H54 (cell line): ENCODE measurements at regions not wholly inside any gene's neighbourhood (a gene's known extent, or its start where the extent isn't known, plus 50 kb on each side); places are given as distances from the start of the nearest gene placed in this dataset.

Experiments
- DNase-seq: peaks from one replicate; pipeline ENCODE4 v3.0.0; 2011; ENCODE audit warnings: low spot score, mixed read lengths; ENCODE audit not compliant: insufficient read length
- FAIRE-seq: peaks from 3 replicates; lab custom pipeline; 2011; peaks lifted over from hg19 to GRCh38; lab: Jason Lieb, UNC
- POLR2A ChIP-seq: IDR thresholded peaks from 2 replicates; pipeline ENCODE4 v1.6.1; 2011; ENCODE audit warnings: low read depth, mild to moderate bottlenecking, low read length

GRCh38 chr16:49055824-49056545 is 225.7 kb downstream of the CBLN1 start:
- FAIRE-seq (no peak), DNase-seq (no peak)
- TF ChIP-seq POLR2A = no peak

- no peak for DNase-seq
- FAIRE-seq = no peak
- TF ChIP-seq POLR2A = no peak
Measured at GRCh38 chr16:49055291-49055690, 226.3 kb downstream of the CBLN1 start.

- DNase-seq (no peak), FAIRE-seq (no peak)
- no peak for TF ChIP-seq POLR2A
Measured at GRCh38 chr16:49054606-49055005, 227.0 kb downstream of the CBLN1 start.

GRCh38 chr16:49052846-49053245 is 228.8 kb downstream of the CBLN1 start:
- DNase-seq (no peak), FAIRE-seq (no peak)
- TF ChIP-seq POLR2A = no peak

- FAIRE-seq (no peak), DNase-seq (no peak)
- TF ChIP-seq POLR2A = no peak
Measured at GRCh38 chr16:49051576-49051975, 230.1 kb downstream of the CBLN1 start.

- FAIRE-seq = no peak
- no peak for TF ChIP-seq POLR2A
- no peak for DNase-seq
Measured at GRCh38 chr16:49050607-49051006, 231.0 kb downstream of the CBLN1 start.

- DNase-seq = no peak
- TF ChIP-seq POLR2A = no peak
- no peak for FAIRE-seq
Measured at GRCh38 chr16:49049644-49050043, 232.0 kb downstream of the CBLN1 start.

GRCh38 chr16:49049191-49049590 is 232.4 kb downstream of the CBLN1 start:
- DNase-seq (no peak), FAIRE-seq (no peak)
- TF ChIP-seq POLR2A = no peak

GRCh38 chr16:49048557-49048956 is 233.1 kb downstream of the CBLN1 start:
- no peak for TF ChIP-seq POLR2A
- peak; percentile 91 for FAIRE-seq

GRCh38 chr16:49036126-49036525 is 245.5 kb downstream of the CBLN1 start:
- DNase-seq = no peak
- TF ChIP-seq POLR2A = no peak
- no peak for FAIRE-seq

More at GRCh38 chr16:49048557-49048956, 233.1 kb downstream of the CBLN1 start:
- peak; percentile 45 for DNase-seq

- FAIRE-seq (no peak), DNase-seq (no peak)
- TF ChIP-seq POLR2A = no peak
Measured at GRCh38 chr16:49027420-49027819, 254.2 kb downstream of the CBLN1 start.

GRCh38 chr16:49026566-49027181 is 255.0 kb downstream of the CBLN1 start:
- TF ChIP-seq POLR2A = no peak
- no peak for DNase-seq
- FAIRE-seq = no peak

- FAIRE-seq = no peak
- TF ChIP-seq POLR2A = no peak
- no peak for DNase-seq
Measured at GRCh38 chr16:49024896-49025295, 256.7 kb downstream of the CBLN1 start.

- FAIRE-seq = no peak
- TF ChIP-seq POLR2A = no peak
Measured at GRCh38 chr16:49024016-49024415, 257.6 kb downstream of the CBLN1 start.

GRCh38 chr16:49023050-49023449 is 258.6 kb downstream of the CBLN1 start:
- TF ChIP-seq POLR2A = no peak
- FAIRE-seq = peak; percentile 93
- DNase-seq = peak; percentile 76

More at GRCh38 chr16:49024016-49024415, 257.6 kb downstream of the CBLN1 start:
- DNase-seq = no peak
